ENCODE measurements at regions not wholly inside any gene's neighbourhood (a gene's known extent, or its start where the extent isn't known, plus 50 kb on each side); places are given as distances from the start of the nearest gene placed in this dataset.
"Not testable (repeated sequence)": the region's sequence is repeated elsewhere in the genome, so short reads cannot be mapped to it uniquely, and the experiment has no call there.

GRCh38 chr7:56697058-56697457 lies 435.2 kb downstream of the ZNF479 start:
- DNase-seq: not testable (repeated sequence)

- DNase-seq: no peak
These were observed 445.9 kb downstream of the ZNF479 start for GRCh38 chr7:56686276-56686859.

DNA sequence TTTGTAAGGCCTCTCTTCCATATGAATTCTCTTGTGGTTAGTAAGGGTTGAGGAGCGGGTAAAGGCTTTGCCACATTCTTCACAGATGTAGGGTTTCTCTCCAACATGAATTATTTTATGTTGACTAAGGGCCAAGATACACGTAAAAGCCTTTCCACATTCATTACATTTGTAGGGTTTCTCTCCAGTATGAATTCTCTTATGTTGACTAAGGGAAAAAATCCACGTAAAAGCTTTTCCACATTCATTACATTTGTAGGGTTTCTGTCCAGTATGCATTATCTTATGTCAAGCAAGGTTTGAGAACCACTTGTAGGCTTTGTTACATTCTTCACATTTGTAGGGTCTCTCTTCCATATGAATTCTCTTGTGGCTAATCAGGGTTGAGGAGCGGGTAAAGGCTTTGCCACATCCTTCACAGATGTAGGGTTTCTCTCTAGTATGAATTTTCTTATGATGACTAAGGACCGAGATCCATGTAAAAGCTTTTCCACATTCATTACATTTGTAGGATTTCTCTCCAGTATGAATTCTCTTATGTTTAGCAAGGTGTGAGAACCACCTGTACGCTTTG lies 493.0 kb downstream of the ZNF479 start:
- no peak for DNase-seq

DNA sequence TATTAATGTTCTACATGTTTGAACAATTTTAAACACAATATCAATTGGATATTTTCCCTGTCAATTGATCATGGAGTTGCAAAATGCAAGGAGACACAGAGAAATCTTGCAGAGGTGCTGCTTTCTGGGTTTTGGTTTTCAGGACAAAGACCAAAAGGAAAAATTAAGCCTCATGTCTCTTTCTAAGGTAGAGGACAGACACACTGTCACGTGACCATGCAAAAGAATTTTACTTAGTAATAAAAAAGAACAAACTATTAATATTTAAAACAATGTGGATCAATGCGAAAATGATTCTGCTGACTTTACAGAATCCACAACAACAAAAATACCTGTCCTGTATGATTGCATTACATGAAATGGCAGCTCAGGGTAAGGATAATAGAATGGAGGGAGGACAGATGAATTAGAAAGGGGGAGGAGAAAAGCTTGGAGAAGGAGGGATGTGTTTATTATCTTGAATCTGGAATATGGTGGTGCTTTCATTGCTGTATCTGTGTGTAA lies 493.7 kb upstream of the NUPR2 start:
- no peak for DNase-seq

GRCh38 chr7:56605146-56605545 lies 488.9 kb upstream of the NUPR2 start:
- no peak for DNase-seq

- DNase-seq: no peak
These were observed 462.4 kb upstream of the NUPR2 start for GRCh38 chr7:56578612-56579011.

GRCh38 chr7:56570968-56571367 lies 454.8 kb upstream of the NUPR2 start:
- DNase-seq: no peak

GRCh38 chr7:56538541-56539429 lies 422.6 kb upstream of the NUPR2 start:
- no peak for DNase-seq

DNA sequence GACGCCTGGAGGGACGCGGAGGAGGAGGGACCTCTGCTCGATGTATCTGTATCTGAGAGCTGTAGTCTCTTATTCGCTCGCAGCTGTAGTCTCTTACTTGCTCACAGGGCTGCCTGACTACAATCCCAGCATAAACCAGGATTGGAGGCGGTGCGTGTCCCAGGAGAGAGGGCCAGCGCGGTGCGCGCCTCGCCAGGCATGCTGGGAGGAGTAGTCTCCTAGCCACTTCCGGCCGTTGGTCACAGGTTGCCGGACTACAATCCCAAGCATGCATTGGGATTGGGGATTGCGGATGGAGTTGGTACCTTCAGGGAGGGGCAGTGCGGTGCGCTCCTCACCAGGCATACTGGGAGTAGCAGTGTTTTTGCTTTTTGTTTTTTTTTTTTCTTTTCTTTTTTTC lies 421.7 kb upstream of the NUPR2 start:
- no peak for DNase-seq

DNA sequence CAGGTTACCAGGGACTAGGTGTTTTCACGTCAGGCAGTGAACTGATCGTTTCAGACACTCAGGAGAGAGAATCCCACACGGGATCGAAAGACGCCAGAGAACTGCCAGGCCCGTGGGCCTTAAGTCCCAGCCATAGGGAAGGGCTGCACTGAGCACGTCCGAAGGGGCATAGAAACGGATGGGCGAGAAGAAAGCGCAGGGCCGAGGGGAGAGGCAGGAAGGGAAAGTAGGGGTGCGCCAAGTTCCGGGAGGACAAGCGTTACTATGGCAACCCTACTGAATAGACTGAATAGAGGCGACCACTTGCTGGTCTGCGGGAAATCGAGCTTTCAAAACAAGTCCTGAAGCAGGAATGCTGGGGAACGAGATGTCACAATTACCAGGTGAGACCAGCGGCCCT lies 421.3 kb upstream of the NUPR2 start:
- no peak for DNase-seq

DNA sequence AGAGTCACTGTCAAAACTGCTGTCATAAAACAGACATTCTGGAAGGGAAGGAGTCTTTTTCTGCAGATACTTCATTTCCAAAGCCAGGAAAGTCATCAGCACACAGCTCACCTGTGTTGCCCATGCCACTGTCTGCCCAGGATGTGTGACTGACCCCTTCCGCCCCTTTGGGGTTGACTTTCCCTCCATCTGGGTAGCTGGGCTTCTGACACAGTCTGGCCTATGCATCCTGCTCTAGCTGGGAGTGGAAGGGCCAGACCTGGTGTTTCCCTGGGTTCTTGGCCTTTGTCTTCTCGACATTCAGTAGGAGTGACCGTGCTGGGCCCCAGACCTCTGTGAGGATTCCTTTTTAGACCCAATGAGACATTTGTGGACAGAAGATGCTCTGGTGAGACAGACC lies 378.9 kb upstream of the NUPR2 start:
- no peak for DNase-seq

DNA sequence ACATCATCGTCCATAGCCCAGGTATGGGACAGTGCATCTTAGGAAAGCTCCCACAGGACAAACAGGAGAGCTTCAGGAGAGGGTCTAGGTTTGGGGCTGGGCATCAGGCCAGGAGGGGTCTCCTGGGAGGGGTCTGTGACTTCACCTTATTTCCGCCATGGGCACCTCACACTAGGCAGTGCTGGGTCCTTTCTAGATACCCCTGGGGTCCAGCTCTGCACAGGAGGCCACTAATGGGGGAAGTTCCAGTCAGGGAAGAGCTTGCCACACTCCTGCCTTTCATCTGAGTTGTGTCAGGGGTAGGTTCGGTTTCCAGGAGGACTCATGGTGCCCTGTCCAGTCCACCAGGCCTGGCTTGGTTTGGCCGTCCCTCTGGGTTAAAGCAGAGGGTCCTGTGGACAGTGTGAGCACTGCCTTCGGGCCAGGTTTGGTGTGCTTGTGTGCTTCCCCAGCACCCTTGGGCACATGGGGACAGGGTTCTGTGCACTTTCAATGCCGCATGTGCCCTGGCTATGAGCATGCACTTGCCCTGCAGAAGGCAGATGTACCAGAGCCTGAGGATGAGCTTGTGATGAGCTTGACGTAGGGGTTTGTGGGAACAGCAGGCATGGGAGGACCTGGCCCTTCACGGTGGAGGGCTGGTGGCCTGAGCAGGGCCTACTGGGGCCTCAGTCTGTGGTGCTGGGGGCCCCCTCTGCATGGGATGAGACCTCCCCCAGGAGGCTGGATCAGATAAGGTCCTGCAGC lies 377.7 kb upstream of the NUPR2 start:
- DNase-seq: no peak

DNA sequence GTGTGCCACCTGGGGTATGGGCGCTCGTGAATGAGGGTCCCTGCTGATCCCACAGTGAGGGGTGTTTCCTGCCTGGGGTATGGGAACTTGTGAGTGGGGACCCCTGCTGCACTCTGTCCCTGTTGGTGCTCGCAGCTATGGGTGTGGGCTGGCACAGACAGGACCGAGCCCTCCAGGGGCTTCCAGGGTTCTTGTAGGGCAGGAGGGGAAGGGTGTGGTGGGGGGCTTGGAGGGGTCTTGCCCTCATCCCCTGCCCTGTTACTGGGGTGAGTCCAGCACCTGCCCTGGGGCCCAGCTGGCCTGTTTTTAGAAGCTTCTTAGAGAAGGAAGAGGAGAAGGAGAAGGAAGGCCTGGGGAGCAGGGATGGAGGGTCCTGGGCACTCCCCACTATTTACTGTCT lies 377.0 kb upstream of the NUPR2 start:
- no peak for DNase-seq

DNA sequence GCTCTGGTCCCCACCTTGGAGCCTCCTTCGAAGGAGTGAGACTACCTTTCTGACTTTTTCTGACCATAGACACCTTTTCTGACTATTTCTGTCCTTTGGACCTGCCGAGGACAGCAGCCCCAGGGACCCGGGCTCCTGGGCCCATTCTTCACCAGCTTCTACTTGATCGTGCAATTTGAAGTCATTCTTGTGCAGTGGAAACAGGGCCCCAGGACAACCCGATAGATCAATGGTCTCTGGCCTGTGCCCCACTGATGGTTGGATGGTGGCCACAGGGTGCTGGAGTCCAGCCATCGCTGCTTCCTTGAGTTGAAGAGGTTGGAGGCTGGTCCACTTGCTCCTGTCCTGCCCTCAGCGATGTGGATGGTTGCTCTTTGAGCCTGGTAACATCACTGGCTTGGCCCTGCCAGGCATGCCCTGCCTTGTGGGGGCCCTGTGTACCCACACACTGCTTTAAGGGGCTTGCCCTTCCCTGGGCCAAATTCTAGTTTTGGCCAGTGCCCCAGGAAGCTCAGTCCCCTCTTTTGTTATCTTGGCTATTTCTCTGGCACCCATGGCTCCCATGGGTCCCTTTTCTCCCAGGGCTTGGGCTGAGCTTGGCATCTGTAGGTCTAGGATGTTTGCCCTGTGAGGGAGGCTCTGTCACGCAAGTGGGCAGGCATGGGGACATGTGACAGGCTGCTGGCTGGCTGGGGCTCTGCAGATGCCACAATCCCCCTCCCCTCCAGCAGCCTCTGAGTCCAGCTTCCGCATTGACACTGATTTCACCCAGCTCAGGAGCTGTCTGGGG lies 375.6 kb upstream of the NUPR2 start:
- DNase-seq: no peak

- DNase-seq: no peak
These were observed 367.8 kb upstream of the NUPR2 start for GRCh38 chr7:56483861-56484550.

DNA sequence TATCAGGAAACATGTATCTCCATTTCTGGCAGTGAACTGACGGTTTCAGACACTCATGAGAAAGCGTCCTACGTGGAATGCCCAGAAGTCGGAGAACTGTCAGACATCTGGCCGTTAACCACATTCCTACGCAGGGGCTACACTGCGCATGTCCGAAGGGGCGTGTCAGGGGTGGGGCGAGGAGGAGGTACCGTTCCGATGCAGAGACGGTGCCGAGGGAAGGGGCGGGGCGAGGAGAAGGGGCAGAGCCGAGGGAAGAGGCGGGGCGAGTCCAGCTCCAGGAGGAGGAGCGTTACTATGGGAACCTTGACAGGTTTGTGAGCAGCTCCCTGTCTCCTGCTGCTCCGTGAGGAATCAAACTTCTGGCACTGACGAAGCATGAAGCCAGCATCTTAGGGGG lies 366.9 kb upstream of the NUPR2 start:
- no peak for DNase-seq

- DNase-seq: no peak
These were observed 363.5 kb upstream of the NUPR2 start for GRCh38 chr7:56479748-56480147.

DNA sequence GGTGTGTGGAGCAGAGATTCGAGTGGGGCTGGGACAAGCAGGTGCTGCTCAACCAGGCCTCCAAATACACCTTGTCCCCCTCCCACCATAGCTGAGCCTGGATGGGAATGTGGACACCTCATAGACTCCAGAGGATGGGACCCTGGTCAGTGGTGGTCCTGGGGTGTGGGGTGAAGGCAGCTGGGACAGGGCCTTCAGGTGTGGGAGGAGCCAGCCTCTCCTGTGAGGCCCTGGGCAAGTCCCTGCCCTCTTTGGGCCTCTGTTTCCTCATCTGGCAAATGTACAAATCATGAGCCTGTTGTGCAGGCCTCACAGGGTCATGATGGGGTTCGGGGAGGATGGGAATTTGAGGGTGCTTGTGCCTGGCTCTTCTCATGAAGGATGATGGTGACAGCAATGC lies 362.9 kb upstream of the NUPR2 start:
- DNase-seq: no peak

DNA sequence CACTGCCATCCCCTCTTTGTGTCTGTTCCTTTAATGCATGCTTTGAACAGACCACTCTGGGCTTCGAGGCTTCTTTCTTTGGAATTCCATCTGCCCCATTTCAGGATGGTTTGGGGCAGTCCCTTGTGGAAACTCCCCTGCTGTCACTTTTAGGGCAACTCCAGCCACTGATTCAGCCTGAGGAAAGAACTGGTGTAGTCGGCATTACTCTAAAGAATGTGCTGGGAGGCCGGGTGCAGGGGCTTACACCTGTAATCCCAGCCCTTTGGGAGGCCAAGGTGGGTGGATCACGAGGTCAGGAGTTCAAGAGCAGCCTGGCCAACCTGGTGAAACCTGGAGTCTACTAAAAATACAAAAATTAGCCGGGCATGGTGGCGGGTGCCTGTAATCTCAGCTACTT lies 358.1 kb upstream of the NUPR2 start:
- no peak for DNase-seq

- no peak for DNase-seq
These were observed 355.6 kb upstream of the NUPR2 start for GRCh38 chr7:56471811-56472210.
